Natural killer cell (primary cell): ENCODE measurements at regions not wholly inside any gene's neighbourhood (a gene's known extent, or its start where the extent isn't known, plus 50 kb on each side); places are given as distances from the start of the nearest gene placed in this dataset.

Experiments used
- ATAC-seq, 3 donors: fragments of 150-1000 bp in 2 of 3; fragments of 200-7000 bp in 1 of 3; cut with Tn5 transposase; 1 replicate in 1 of 3; 2 replicates in 2 of 3; pipeline ENCODE4 v1.10.0; 2021; ENCODE audit warnings: mild to moderate bottlenecking in 2 of 3, moderate library complexity in 2 of 3
- DNase-seq, 2 donors: peaks; one replicate each; pipeline versions ENCODE4 v3.0.0 to v3.0.0-alpha.2; 2013 to 2021; ENCODE audit warnings: mixed read lengths in 1 of 2
- H3K27ac ChIP-seq: one replicate; pipeline ENCODE4 v1.5.1; 2013; ENCODE audit warnings: mild to moderate bottlenecking, low read length
- H3K27me3 ChIP-seq: one replicate; pipeline ENCODE4 v1.6.1; 2013; ENCODE audit warnings: low read length; ENCODE audit not compliant: control insufficient read depth, insufficient read depth
- H3K36me3 ChIP-seq: one replicate; pipeline ENCODE4 v1.6.1; 2013; ENCODE audit warnings: low read length; ENCODE audit not compliant: control insufficient read depth, insufficient read depth
- H3K4me1 ChIP-seq: one replicate; pipeline ENCODE4 v1.6.1; 2013; ENCODE audit warnings: low read length; ENCODE audit not compliant: control insufficient read depth, insufficient read depth
- H3K4me3 ChIP-seq: one replicate; pipeline ENCODE4 v1.5.1; 2013; ENCODE audit warnings: low read length
- H3K9me3 ChIP-seq: one replicate; pipeline ENCODE4 v1.6.1; 2013; ENCODE audit warnings: low read length; ENCODE audit not compliant: control insufficient read depth, insufficient read depth
- H3K27ac Mint-ChIP-seq, 2 donors: one replicate each; pipeline ENCODE4 v1.8.0; 2022; ENCODE audit warnings: mild to moderate bottlenecking in 2 of 2, mixed read lengths in 2 of 2, moderate library complexity in 1 of 2
- H3K27me3 Mint-ChIP-seq, 2 donors: one replicate each; pipeline ENCODE4 v1.8.0; 2022; ENCODE audit warnings: low read depth in 2 of 2, mixed read lengths in 2 of 2
- H3K36me3 Mint-ChIP-seq: one replicate; pipeline ENCODE4 v1.8.0; 2022; ENCODE audit warnings: mixed read lengths
- H3K4me1 Mint-ChIP-seq, 2 donors: one replicate each; pipeline ENCODE4 v1.8.0; 2022; ENCODE audit warnings: mixed read lengths in 2 of 2
- H3K4me3 Mint-ChIP-seq: one replicate; pipeline ENCODE4 v1.8.0; 2022; ENCODE audit warnings: mild to moderate bottlenecking, moderate library complexity, mixed read lengths
- H3K9me3 Mint-ChIP-seq, 2 donors: one replicate each; pipeline ENCODE4 v1.8.0; 2022; ENCODE audit warnings: mixed read lengths in 2 of 2
- WGBS: methylation state at CpG from one replicate; pipeline ENCODE4 v1.1.7; 2013; ENCODE audit warnings: missing lambda C conversion rate; ENCODE audit not compliant: insufficient coverage; 5-methylcytosine and 5-hydroxymethylcytosine counted together
- intact Hi-C: fragments of 100-400 bp; cut with micrococcal nuclease; formaldehyde crosslinking; loops from one replicate; pipeline ENCODE4 v1.14.2; 2022
- TF ChIP-seq, protein P1 (sequence below): fragments of 200-600 bp; IDR thresholded peaks from one replicate; pipeline ENCODE4 v1.8.0; 2022; ENCODE audit warnings: antibody characterized with exemption

DNA sequence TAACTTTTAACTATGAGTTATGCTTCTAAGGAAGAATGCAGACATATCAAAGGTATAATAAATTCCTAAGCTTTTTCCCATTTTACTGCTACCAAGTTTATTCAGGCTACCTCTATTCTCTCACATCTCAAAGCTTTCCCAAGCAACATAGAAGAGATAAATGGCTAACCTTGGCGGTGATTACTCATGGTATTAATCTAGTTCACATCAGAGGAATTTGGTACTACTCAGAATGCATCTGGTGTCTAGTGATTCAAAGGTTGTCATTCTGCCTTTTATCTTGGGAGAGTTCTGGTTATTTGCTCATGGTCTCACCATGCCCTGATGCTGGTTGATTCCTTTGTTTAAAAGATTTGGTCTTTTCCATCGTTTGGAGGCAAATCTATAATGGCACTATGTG lies 182.7 kb downstream of the TAF11L14 start:
- Histone ChIP-seq H3K36me3 (no peaks in the 10 kb centered on the region), H3K4me1 (no peaks in the 10 kb centered on the region), H3K27me3 (no peaks in the 10 kb centered on the region), H3K9me3 (no peaks in the 10 kb centered on the region), H3K4me3 (no peak overlapping the region), H3K27ac (no peak overlapping the region)
- H3K4me1 Mint-ChIP-seq: no peaks in the 10 kb centered on the region
- H3K9me3 Mint-ChIP-seq: peaks cover 16 to 18% of the 10 kb centered on the region in 2 donors
- H3K36me3 Mint-ChIP-seq: no peaks in the 10 kb centered on the region
- TF ChIP-seq, protein P1, sequence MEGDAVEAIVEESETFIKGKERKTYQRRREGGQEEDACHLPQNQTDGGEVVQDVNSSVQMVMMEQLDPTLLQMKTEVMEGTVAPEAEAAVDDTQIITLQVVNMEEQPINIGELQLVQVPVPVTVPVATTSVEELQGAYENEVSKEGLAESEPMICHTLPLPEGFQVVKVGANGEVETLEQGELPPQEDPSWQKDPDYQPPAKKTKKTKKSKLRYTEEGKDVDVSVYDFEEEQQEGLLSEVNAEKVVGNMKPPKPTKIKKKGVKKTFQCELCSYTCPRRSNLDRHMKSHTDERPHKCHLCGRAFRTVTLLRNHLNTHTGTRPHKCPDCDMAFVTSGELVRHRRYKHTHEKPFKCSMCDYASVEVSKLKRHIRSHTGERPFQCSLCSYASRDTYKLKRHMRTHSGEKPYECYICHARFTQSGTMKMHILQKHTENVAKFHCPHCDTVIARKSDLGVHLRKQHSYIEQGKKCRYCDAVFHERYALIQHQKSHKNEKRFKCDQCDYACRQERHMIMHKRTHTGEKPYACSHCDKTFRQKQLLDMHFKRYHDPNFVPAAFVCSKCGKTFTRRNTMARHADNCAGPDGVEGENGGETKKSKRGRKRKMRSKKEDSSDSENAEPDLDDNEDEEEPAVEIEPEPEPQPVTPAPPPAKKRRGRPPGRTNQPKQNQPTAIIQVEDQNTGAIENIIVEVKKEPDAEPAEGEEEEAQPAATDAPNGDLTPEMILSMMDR: no peak
- H3K4me3 Mint-ChIP-seq: no peak overlapping the region
- WGBS: 71% methylated on average over 2 of the region's 2 CpGs
- ATAC-seq: no peak
- intact Hi-C loops: no loop called here
- no peaks in the 10 kb centered on the region for H3K27me3 Mint-ChIP-seq
- no peak for DNase-seq
- H3K27ac Mint-ChIP-seq: no peak overlapping the region

DNA sequence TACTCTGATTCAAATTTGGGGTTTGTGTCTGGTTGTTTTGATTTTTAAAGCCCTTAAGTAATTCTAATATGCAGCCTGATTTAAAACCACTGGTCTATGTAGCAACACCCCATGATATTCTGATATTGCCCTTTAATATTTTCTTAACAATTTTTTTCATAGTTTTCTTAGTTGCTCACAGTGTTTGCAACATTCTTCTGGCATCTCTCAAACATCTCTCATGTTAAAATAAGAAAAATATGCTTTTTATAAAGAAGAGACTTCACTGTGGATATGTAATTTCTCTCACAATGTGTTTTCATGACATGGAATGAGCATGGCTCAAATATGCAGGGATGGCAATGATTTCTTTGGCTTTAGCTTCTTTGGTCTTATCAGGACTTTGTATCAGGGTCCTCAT lies 183.7 kb downstream of the TAF11L14 start:
- TF ChIP-seq, protein P1: no peak
- no peaks in the 10 kb centered on the region for H3K4me1 ChIP-seq
- no peaks in the 10 kb centered on the region for H3K4me1 Mint-ChIP-seq
- no peak overlapping the region for H3K27ac ChIP-seq
- no peak for ATAC-seq
- H3K27ac Mint-ChIP-seq: no peak overlapping the region
- H3K4me3 Mint-ChIP-seq: no peak overlapping the region
- no peaks in the 10 kb centered on the region for H3K27me3 ChIP-seq
- H3K27me3 Mint-ChIP-seq: no peaks in the 10 kb centered on the region
- H3K36me3 ChIP-seq: no peaks in the 10 kb centered on the region
- intact Hi-C loops: no loop called here
- peaks cover 12 to 13% of the 10 kb centered on the region in 2 donors for H3K9me3 Mint-ChIP-seq
- H3K4me3 ChIP-seq: no peak overlapping the region
- H3K36me3 Mint-ChIP-seq: no peaks in the 10 kb centered on the region
- H3K9me3 ChIP-seq: no peaks in the 10 kb centered on the region
- no peak for DNase-seq

DNA sequence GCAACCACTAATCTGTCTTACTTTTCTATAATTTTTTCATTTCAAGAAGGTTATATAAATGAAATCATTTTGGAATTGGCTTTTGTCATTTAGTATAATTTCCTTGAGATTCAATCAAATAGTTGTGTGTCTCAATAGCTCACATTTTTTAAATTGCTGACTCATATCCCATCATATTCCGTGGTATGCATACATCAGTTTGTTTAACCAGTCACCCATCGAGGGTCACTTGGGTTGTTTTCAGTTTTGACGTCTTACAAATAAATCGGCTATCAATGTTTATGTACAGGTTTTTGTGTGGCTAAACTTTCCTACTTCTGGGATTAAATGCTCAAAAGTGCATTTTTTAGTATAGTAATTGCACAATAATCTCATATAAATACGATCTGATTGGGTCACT lies 185.5 kb downstream of the TAF11L14 start:
- Mint-ChIP-seq H3K9me3 (peaks cover 13% of the 10 kb centered on the region in 2 donors), H3K4me3 (no peak overlapping the region), H3K36me3 (peaks cover 12% of the 10 kb centered on the region), H3K27me3 (no peaks in the 10 kb centered on the region), H3K27ac (no peak overlapping the region), H3K4me1 (no peaks in the 10 kb centered on the region)
- no peaks in the 10 kb centered on the region for H3K27me3 ChIP-seq
- whole genome bisulfite sequencing: 67% methylated on average over 3 of the region's 5 CpGs
- TF ChIP-seq, protein P1: no peak
- no peaks in the 10 kb centered on the region for H3K36me3 ChIP-seq
- H3K27ac ChIP-seq: no peak overlapping the region
- H3K4me1 ChIP-seq: no peaks in the 10 kb centered on the region
- no peak for ATAC-seq
- H3K4me3 ChIP-seq: no peak overlapping the region
- intact Hi-C loops: no loop called here
- H3K9me3 ChIP-seq: no peaks in the 10 kb centered on the region
- no peak for DNase-seq

DNA sequence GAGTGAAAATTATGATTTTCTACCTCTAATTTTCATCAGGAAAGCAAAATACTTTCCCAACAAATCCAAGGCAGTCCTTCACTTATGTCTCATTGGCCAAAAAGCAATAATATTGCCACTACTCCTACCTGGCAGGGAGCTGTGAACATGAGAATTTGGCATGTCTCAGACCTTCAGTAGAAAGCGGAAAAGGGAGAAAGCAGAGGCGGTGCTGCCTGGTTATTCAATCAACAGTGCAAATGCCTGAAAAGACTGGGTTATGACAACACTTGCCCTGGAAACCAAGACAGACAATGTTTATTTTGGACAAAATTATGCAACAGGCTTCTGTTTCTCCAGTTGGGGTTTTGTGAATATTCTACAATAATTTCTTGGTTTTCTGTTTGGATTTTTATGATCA lies 194.4 kb downstream of the TAF11L14 start:
- ATAC-seq (no peak), DNase-seq (no peak)
- no peaks in the 10 kb centered on the region for H3K27me3 Mint-ChIP-seq
- no peak overlapping the region for H3K4me3 Mint-ChIP-seq
- WGBS: 98% methylated on average over 2 of the region's 2 CpGs
- H3K4me1 ChIP-seq: no peaks in the 10 kb centered on the region
- no peaks in the 10 kb centered on the region for H3K36me3 ChIP-seq
- no peaks in the 10 kb centered on the region for H3K4me1 Mint-ChIP-seq
- TF ChIP-seq, protein P1: no peak
- H3K36me3 Mint-ChIP-seq: peaks cover 13% of the 10 kb centered on the region
- no peak overlapping the region for H3K27ac Mint-ChIP-seq
- no peaks in the 10 kb centered on the region for H3K27me3 ChIP-seq
- no peak overlapping the region for H3K4me3 ChIP-seq
- no peak overlapping the region for H3K27ac ChIP-seq
- peaks cover 17% of the 10 kb centered on the region in 2 donors for H3K9me3 Mint-ChIP-seq
- intact Hi-C loops: no loop called here
- H3K9me3 ChIP-seq: no peaks in the 10 kb centered on the region
